Right renal cortex interstitium (tissue), 3 donors: ENCODE measurements at regions not wholly inside any gene's neighbourhood (a gene's known extent, or its start where the extent isn't known, plus 50 kb on each side); places are given as distances from the start of the nearest gene placed in this dataset.
A peak's percentile ranks its signal among the peaks of the same experiment; 100 is the strongest.
"Not testable (repeated sequence)": the region's sequence is repeated elsewhere in the genome, so short reads cannot be mapped to it uniquely, and the experiment has no call there.

Source experiments
- DNase-seq, 3 donors: peaks; one replicate each; pipeline ENCODE4 v3.0.0-alpha.2; 2013; ENCODE audit warnings: low read depth in 3 of 3, low spot score in 2 of 3

DNA sequence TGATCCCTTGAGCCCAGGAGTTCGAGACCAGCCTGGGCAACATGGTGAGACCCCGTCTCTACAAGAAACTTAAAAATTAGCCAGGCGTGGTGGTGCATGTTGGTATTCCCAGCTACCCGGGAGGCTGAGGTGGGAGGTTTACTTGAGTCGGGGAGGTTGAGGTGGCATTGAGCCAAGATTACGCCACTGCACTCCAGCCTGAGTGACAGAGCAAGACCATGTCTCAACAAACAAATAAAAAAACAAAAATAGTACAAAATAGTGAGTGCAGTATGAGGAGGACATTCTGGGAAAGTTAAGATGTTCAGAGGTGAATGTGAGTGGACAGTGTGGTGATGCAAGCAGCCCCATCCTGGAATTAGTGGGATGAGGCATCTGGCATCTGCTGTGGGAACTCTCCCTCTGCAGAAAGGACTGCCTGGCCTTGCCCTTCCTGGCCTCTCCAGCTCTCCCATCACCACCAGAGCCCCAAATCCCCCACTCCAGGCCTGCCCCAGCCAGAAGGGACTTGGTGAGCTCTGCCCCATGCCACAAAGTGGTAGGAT is 96.6 kb upstream of the PARD3 start:
- DNase-seq, result no peak

GRCh38 chr10:34908481-34908880 is 93.4 kb upstream of the PARD3 start:
- DNase-seq, result no peak

GRCh38 chr10:34907743-34908430 is 92.8 kb upstream of the PARD3 start:
- DNase-seq, result no peak

DNA sequence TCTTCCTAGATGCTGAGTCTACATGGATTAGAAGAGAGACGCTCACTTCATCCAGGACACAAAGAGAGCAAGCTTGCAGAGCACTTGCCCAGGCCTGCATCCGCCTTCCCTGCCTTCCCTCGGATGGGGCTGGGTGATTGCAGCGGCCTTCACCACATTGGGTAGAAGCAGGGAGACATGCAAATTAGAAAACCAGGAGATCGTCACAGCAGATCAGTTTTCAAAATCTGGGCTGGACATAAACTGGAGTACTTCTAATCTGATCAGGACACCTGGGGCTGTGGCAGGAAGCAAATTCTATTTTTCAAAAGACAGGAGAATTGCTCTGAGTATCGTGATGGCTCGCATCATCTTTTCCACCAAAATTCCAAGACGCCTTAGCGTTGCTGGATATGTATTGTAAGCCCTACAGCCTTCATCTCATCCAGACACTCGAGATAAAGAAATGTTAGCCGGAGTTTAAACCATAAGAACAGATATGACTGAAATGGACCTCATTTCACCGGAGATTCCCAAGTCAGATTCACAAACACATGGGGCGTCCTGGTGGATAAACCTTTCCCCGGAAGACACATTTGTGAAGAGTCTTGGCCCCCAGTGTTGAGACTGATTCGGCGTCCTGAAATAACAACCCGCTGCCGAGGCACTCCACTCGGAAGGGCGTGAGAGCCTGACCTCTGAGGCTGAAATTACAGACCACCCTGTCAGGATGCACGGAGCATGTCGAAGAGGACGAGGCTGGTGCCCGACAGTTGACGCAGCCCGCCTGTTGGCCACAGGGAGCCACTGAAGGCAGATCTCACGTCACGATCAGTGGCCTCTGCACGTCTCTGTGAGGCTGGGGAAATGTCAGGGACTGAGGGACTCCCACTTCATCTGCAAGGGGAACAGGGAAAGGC is 91.2 kb upstream of the PARD3 start:
- DNase-seq, result peak; percentile 62 to 81 (median 66)

GRCh38 chr10:34905200-34905927 is 90.3 kb upstream of the PARD3 start:
- DNase-seq, result no peak

GRCh38 chr10:34904191-34904590 is 89.1 kb upstream of the PARD3 start:
- DNase-seq, result no peak

DNA sequence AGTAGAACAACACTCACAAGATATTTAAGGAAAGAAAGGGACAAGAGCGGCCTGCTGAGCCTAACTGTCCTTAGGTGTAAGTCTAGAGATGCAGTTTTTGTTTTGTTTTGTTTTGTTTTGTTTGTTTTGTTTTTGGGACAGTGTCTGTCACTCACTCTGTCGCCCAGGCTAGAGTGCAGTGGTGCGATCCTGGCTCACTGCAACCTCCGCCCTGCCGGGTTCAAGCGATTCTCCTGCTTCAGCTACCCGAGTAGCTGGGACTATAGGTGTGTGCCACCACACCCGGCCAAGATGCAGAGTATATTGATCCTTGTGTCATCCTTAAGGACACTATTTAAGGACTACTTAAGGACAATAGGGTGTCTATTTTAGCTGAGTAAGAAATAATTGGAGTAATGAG is 84.1 kb upstream of the PARD3 start:
- DNase-seq, result no peak

GRCh38 chr10:34895977-34896376 is 80.9 kb upstream of the PARD3 start:
- no peak for DNase-seq

DNA sequence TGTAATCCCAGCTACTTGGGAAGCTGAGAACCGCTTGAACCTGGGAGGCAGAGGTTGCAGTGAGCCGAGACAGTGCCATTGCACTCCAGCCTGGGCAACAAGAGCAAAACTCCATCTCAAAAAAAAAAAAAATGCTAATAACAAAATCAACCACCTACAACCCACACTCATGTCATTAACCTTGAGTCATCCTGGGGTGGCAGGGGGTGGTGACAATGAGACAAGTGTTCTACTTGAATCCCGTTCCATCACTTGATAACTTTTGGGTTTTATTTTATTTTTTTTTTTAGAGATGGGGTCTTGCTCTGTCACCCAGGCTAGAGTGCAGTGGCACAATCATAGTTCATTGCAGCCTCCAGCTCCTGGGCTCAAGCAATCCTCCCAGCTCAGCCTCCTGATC is 80.0 kb upstream of the PARD3 start:
- not testable (repeated sequence) for DNase-seq

GRCh38 chr10:34892521-34892920 is 77.4 kb upstream of the PARD3 start:
- DNase-seq, result not testable (repeated sequence)

GRCh38 chr10:34890939-34891338 is 75.8 kb upstream of the PARD3 start:
- DNase-seq, result no peak

- DNase-seq, result no peak
These were observed 74.1 kb upstream of the PARD3 start for GRCh38 chr10:34889004-34889869.

DNA sequence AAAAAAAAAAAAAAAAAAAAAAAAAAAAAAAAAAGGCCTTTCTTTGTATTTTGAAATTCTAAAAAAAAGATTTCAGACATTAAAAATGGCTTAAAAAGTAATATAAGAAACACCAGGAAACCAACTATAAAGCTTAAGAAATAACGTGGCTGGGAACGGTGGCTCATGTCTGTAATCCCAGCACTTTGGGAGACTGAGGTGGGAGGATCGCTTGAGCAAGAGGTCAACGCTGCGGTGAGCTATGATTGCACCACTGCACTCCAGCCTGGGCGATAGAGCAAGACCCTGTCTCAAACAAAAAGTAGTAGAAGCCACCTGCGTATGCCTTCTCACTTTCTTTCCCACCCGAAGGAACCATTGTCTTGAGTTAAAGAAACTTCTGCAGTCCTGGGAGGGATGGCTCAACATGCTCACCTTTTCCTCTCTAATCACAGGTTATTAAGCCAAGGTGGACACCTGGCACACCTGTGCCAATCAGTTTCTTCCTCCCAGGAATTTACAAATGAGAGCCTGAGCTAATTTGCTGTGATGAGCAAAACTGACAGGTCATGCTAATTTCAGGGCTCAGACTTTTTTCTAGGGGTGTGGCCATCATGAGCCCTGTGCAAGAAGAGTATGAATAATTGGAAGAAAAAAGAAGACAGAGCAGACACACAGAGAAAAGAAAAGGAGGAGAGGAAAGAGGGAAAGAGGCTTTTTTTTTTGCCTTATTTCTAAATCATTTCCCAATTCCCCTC is 72.0 kb upstream of the PARD3 start:
- no peak for DNase-seq

DNA sequence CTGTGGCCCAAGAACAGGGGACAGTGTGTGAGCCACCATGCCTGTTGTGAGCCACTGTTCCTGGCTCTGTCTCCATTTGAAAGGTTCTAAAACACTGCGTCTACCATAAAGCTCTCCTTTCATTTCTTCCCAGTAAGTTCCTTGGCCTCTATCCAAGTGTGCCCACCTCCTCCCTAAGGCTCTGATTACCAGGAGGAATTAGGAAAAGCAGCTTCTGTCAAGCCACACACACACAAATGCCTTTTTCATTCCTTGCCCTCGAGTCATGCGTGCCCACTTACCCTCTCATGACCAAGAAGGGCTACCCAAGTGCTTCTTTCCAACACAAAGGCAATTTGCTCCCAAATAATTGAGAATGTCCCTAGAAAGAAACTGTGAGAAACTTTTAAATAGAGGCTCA is 70.8 kb upstream of the PARD3 start:
- DNase-seq, result no peak

GRCh38 chr10:34885011-34885410 is 69.9 kb upstream of the PARD3 start:
- DNase-seq, result no peak

GRCh38 chr10:34884272-34884952 is 69.3 kb upstream of the PARD3 start:
- DNase-seq, result no peak

GRCh38 chr10:34880817-34881216 is 65.7 kb upstream of the PARD3 start:
- no peak for DNase-seq

- not testable (repeated sequence) for DNase-seq
These were observed 63.6 kb upstream of the PARD3 start for GRCh38 chr10:34878651-34879050.

DNA sequence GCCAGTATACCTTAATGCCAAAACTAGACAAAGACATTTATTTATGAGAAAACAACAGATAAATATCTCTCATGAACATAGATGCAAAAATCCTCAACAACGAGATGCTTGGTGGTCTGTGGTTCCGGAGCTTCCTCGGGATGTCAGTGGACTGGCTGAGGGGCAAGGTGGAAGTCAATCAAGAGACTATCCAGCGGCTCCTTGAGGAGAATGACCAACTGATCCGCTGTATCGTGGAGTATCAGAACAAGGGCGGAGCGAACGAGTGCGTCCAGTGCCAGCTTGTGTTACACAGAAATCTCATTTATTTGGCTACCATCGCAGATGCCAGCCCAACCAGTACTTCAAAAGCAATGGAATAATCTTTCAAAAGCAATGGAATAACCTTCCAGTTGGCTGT is 60.0 kb upstream of the PARD3 start:
- no peak for DNase-seq
